Gastroesophageal sphincter (tissue), 4 donors: ENCODE measurements at regions not wholly inside any gene's neighbourhood (a gene's known extent, or its start where the extent isn't known, plus 50 kb on each side); places are given as distances from the start of the nearest gene placed in this dataset.
"Not testable (repeated sequence)": the region's sequence is repeated elsewhere in the genome, so short reads cannot be mapped to it uniquely, and the experiment has no call there.

Experiments
- ATAC-seq: fragments of 150-250 bp; one replicate; pipeline ENCODE4 v1.9.1; 2016; ENCODE audit warnings: mild to moderate bottlenecking, moderate library complexity
- H3K27ac ChIP-seq, 4 donors: fragments of 200-600 bp; sonication (generic) in 3 of 4; 1 replicate in 3 of 4; 2 replicates in 1 of 4; pipeline ENCODE4 v1.5.1; 2016 to 2019
- H3K27me3 ChIP-seq: fragments of 200-600 bp; sonication (generic); one replicate; pipeline ENCODE4 v1.5.1; 2019
- H3K36me3 ChIP-seq, 2 donors: fragments of 200-600 bp; sonication (generic); one replicate each; pipeline ENCODE4 v1.5.1; 2019; ENCODE audit warnings: control low read depth in 1 of 2
- H3K4me1 ChIP-seq, 3 donors: fragments of 200-600 bp; sonication (generic); 1 replicate in 2 of 3; 2 replicates in 1 of 3; pipeline ENCODE4 v1.5.1; 2016 to 2019; ENCODE audit warnings: control low read depth in 2 of 3
- H3K4me3 ChIP-seq, 2 donors: fragments of 200-600 bp; sonication (generic); one replicate each; pipeline ENCODE4 v1.5.1; 2019; ENCODE audit warnings: mild to moderate bottlenecking in 1 of 2, moderate library complexity in 1 of 2
- H3K9me3 ChIP-seq, 3 donors: fragments of 200-600 bp; sonication (generic); one replicate each; pipeline ENCODE4 v1.5.1; 2017 to 2019; ENCODE audit warnings: control low read depth in 2 of 3
- EP300 ChIP-seq: sonication (generic); formaldehyde crosslinking; IDR thresholded peaks from one replicate; pipeline ENCODE4 v1.6.1; 2017; ENCODE audit warnings: antibody characterized with exemption, mild to moderate bottlenecking
- POLR2A ChIP-seq, 2 donors: fragments of 450-650 bp; IDR thresholded peaks; one replicate each; pipeline ENCODE4 v1.6.1; 2017; ENCODE audit warnings: antibody characterized with exemption in 2 of 2, mild to moderate bottlenecking in 2 of 2, moderate library complexity in 1 of 2
- POLR2AphosphoS5 ChIP-seq: sonication (generic); formaldehyde crosslinking; IDR thresholded peaks from one replicate; pipeline ENCODE4 v1.6.1; 2017; ENCODE audit warnings: antibody characterized with exemption
- WGBS, 2 donors: methylation state at CpG; one replicate each; pipeline ENCODE4 v1.1.5; 2018; ENCODE audit warnings: low coverage in 1 of 2; 5-methylcytosine and 5-hydroxymethylcytosine counted together
- TF ChIP-seq, protein P1 (sequence below), 4 experiments: fragments of 200-600 bp in 2 of 4; fragments of 450-650 bp in 2 of 4; sonication (generic) in 1 of 4; IDR thresholded peaks; one replicate each; pipeline ENCODE4 v1.5.1; 2017 to 2019; ENCODE audit warnings: antibody characterized with exemption in 4 of 4, mild to moderate bottlenecking in 2 of 4, moderate library complexity in 2 of 4

- no peaks in the 10 kb centered on the region for H3K4me1 ChIP-seq
- H3K36me3 ChIP-seq = no peaks in the 10 kb centered on the region
- no peak overlapping the region for H3K27ac ChIP-seq
- no peak for ATAC-seq
- no peaks in the 10 kb centered on the region for H3K9me3 ChIP-seq
- 56 to 68% methylated on average over 5 of the region's 5 CpGs for WGBS, 2 donors
- TF ChIP-seq, protein P1, sequence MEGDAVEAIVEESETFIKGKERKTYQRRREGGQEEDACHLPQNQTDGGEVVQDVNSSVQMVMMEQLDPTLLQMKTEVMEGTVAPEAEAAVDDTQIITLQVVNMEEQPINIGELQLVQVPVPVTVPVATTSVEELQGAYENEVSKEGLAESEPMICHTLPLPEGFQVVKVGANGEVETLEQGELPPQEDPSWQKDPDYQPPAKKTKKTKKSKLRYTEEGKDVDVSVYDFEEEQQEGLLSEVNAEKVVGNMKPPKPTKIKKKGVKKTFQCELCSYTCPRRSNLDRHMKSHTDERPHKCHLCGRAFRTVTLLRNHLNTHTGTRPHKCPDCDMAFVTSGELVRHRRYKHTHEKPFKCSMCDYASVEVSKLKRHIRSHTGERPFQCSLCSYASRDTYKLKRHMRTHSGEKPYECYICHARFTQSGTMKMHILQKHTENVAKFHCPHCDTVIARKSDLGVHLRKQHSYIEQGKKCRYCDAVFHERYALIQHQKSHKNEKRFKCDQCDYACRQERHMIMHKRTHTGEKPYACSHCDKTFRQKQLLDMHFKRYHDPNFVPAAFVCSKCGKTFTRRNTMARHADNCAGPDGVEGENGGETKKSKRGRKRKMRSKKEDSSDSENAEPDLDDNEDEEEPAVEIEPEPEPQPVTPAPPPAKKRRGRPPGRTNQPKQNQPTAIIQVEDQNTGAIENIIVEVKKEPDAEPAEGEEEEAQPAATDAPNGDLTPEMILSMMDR (IDR thresholded peaks at IDR 0.05) = no peak
- no peak for TF ChIP-seq EP300
- TF ChIP-seq POLR2A (IDR thresholded peaks at IDR 0.05) = no peak
- no peak for TF ChIP-seq POLR2AphosphoS5
- no peak overlapping the region for H3K4me3 ChIP-seq
- H3K27me3 ChIP-seq = no peaks in the 10 kb centered on the region
Measured at GRCh38 chr10:56231436-56231835, 129.6 kb downstream of the ZWINT start.

DNA sequence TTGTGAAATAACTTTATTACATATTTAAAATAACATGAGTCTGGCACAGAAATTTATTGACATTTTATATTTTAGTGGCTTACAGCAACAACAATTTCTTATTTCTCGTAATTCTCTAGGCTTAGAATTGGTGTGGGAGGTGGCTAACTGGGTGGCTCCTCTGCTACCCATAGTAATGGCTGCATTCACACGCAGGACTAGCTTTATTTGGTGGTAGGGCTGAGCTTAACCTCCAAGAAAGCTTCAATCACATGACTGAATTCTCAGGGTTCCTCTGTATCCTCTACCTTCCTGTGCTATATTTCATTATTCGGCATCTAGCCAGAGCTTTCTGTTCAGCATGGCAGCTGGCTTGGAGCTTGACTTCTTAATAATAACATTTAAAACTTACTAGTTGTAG lies 138.8 kb downstream of the ZWINT start:
- H3K36me3 ChIP-seq = no peaks in the 10 kb centered on the region
- TF ChIP-seq EP300 = no peak
- no peak for TF ChIP-seq POLR2A (IDR thresholded peaks at IDR 0.05)
- TF ChIP-seq, protein P1 (IDR thresholded peaks at IDR 0.05) = no peak
- no peak for TF ChIP-seq POLR2AphosphoS5
- ATAC-seq = no peak

DNA sequence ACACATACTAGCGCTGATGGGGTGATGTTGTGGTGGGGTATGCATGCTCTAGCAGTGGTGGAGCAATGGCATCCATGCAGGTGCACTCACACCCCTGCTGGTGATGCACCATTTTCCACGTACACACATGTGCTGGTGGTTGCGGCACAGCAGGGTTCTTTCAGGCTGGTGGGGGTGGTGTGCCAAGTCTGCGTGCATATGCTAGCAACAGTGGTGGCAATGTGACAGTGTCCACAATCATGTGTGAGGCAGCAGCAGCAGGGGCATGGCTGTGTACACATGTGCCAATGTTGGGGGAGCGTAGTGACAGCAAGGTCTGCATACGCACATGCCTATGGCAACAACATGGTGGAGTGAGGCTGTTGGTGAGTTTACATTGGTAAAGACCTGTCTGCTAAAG lies 148.1 kb downstream of the ZWINT start:
- ATAC-seq = no peak
- 81 to 92% methylated on average over 2 to 3 of the region's 6 CpGs for WGBS, 2 donors
- no peaks in the 10 kb centered on the region for H3K27me3 ChIP-seq
- TF ChIP-seq EP300 (no peak), POLR2A (IDR thresholded peaks at IDR 0.05) (no peak), POLR2AphosphoS5 (no peak)
- TF ChIP-seq, protein P1 (IDR thresholded peaks at IDR 0.05) = no peak
- no peaks in the 10 kb centered on the region for H3K4me1 ChIP-seq
- H3K27ac ChIP-seq = no peak overlapping the region
- H3K4me3 ChIP-seq = no peak overlapping the region
- H3K9me3 ChIP-seq = no peaks in the 10 kb centered on the region
- no peaks in the 10 kb centered on the region for H3K36me3 ChIP-seq

More for the DNA sequence above, 138.8 kb downstream of the ZWINT start:
- Histone ChIP-seq H3K4me3 (no peak overlapping the region), H3K9me3 (no peaks in the 10 kb centered on the region), H3K27me3 (no peaks in the 10 kb centered on the region), H3K4me1 (no peaks in the 10 kb centered on the region), H3K27ac (no peak overlapping the region)
- WGBS, 2 donors = 80 to 81% methylated on average over 3 of the region's 3 CpGs

- TF ChIP-seq EP300 = no peak
- no peak for TF ChIP-seq POLR2AphosphoS5
- no peak for TF ChIP-seq POLR2A (IDR thresholded peaks at IDR 0.05)
- TF ChIP-seq, protein P1 (IDR thresholded peaks at IDR 0.05) = no peak
- no peaks in the 10 kb centered on the region for H3K9me3 ChIP-seq
- H3K4me1 ChIP-seq = no peaks in the 10 kb centered on the region
- WGBS, 2 donors = 58 to 80% methylated on average over 1 to 2 of the region's 2 CpGs
- H3K27me3 ChIP-seq = peaks cover 4% of the 10 kb centered on the region
- H3K4me3 ChIP-seq = no peak overlapping the region
- no peak overlapping the region for H3K27ac ChIP-seq
- ATAC-seq = no peak
- H3K36me3 ChIP-seq = no peaks in the 10 kb centered on the region
Measured at GRCh38 chr10:56181607-56182006, 179.5 kb downstream of the ZWINT start.

- 32 to 44% methylated on average over 4 of the region's 4 CpGs for WGBS, 2 donors
- Histone ChIP-seq H3K4me3 (no peak overlapping the region), H3K4me1 (no peaks in the 10 kb centered on the region), H3K27ac (no peak overlapping the region), H3K27me3 (peaks cover 4% of the 10 kb centered on the region), H3K36me3 (no peaks in the 10 kb centered on the region), H3K9me3 (no peaks in the 10 kb centered on the region)
- ATAC-seq = no peak
- no peak for TF ChIP-seq POLR2AphosphoS5
- TF ChIP-seq, protein P1 (IDR thresholded peaks at IDR 0.05) = no peak
Measured at GRCh38 chr10:56178210-56178609, 182.8 kb downstream of the ZWINT start.

DNA sequence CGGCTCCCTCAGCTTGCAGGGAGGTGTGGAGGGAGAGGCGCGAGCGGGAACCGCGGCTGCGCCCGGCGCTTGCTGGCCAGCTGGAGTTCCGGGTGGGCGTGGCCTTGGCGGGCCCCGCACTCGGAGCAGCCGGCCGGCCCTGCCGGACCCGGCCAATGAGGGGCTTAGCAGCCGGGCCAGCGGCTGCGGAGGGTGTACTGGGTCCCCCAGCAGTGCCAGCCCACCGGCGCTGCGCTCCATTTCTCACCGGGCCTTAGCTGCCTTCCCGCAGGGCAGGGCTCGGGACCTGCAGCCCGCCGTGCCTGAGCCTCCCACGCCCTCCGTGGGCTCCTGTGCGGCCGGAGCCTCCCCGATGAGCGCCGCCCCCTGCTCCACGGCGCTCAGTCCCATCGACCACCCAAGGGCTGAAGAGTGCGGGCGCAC lies 206.0 kb downstream of the ZWINT start:
- peaks cover 0 to 26% (median 0%) of the 10 kb centered on the region in 3 donors for H3K9me3 ChIP-seq
- WGBS, 2 donors = no CpG with 5 or more reads among the region's 41 CpGs
- not testable (repeated sequence) for ATAC-seq, H3K4me1 ChIP-seq, H3K36me3 ChIP-seq, H3K27ac ChIP-seq, H3K27me3 ChIP-seq, H3K4me3 ChIP-seq
